ENCODE measurements at regions not wholly inside any gene's neighbourhood (a gene's known extent, or its start where the extent isn't known, plus 50 kb on each side); places are given as distances from the start of the nearest gene placed in this dataset.

GRCh38 chr4:83757121-83757621 is 221.3 kb downstream of the GPAT3 start:
- TF ChIP-seq POLR2A (IDR thresholded peaks at IDR 0.05; ENCODE audit: extremely low read depth, insufficient read length) = no peak
- no peak for TF ChIP-seq CTCF (IDR thresholded peaks at IDR 0.05; ENCODE audit: low read depth, low read length)
- no peak for TF ChIP-seq MAX (IDR thresholded peaks at IDR 0.05; ENCODE audit: low read depth, low read length)
- no peak for TF ChIP-seq MYC (IDR thresholded peaks at IDR 0.05; ENCODE audit: low read depth, low read length)
- no peak overlapping the region for H3K4me3 ChIP-seq (ENCODE audit: low read depth, low read length)
- DNase-seq (ENCODE audit: low read depth) = no peak

GRCh38 chr4:83753260-83753659 is 217.4 kb downstream of the GPAT3 start:
- no peak overlapping the region for H3K4me3 ChIP-seq (ENCODE audit: low read depth, low read length)
- no peak for DNase-seq (ENCODE audit: low read depth)
- no peak for TF ChIP-seq MAX (IDR thresholded peaks at IDR 0.05; ENCODE audit: low read depth, low read length)
- no peak for TF ChIP-seq CTCF (IDR thresholded peaks at IDR 0.05; ENCODE audit: low read depth, low read length)
- no peak for TF ChIP-seq POLR2A (IDR thresholded peaks at IDR 0.05; ENCODE audit: extremely low read depth, insufficient read length)
- no peak for TF ChIP-seq MYC (IDR thresholded peaks at IDR 0.05; ENCODE audit: low read depth, low read length)

- TF ChIP-seq POLR2A (IDR thresholded peaks at IDR 0.05; ENCODE audit: extremely low read depth, insufficient read length) = no peak
- TF ChIP-seq MYC (IDR thresholded peaks at IDR 0.05; ENCODE audit: low read depth, low read length) = no peak
- DNase-seq (ENCODE audit: low read depth) = no peak
- no peak overlapping the region for H3K4me3 ChIP-seq (ENCODE audit: low read depth, low read length)
Observed at GRCh38 chr4:83751336-83751949, 215.5 kb downstream of the GPAT3 start.

GRCh38 chr4:83748711-83749110 is 212.8 kb downstream of the GPAT3 start:
- DNase-seq (ENCODE audit: low read depth) = no peak
- TF ChIP-seq MYC (IDR thresholded peaks at IDR 0.05; ENCODE audit: low read depth, low read length) (no peak), CTCF (IDR thresholded peaks at IDR 0.05; ENCODE audit: low read depth, low read length) (no peak), POLR2A (IDR thresholded peaks at IDR 0.05; ENCODE audit: extremely low read depth, insufficient read length) (no peak), MAX (IDR thresholded peaks at IDR 0.05; ENCODE audit: low read depth, low read length) (no peak)

GRCh38 chr4:83738895-83739294 is 203.0 kb downstream of the GPAT3 start:
- DNase-seq (ENCODE audit: low read depth) = no peak
- TF ChIP-seq CTCF (IDR thresholded peaks at IDR 0.05; ENCODE audit: low read depth, low read length) = no peak
- no peak for TF ChIP-seq POLR2A (IDR thresholded peaks at IDR 0.05; ENCODE audit: extremely low read depth, insufficient read length)

More at GRCh38 chr4:83748711-83749110, 212.8 kb downstream of the GPAT3 start:
- no peak overlapping the region for H3K4me3 ChIP-seq (ENCODE audit: low read depth, low read length)

GRCh38 chr4:83734576-83734975 is 198.7 kb downstream of the GPAT3 start:
- DNase-seq (ENCODE audit: low read depth) = no peak
- H3K4me3 ChIP-seq (ENCODE audit: low read depth, low read length) = no peak overlapping the region
- TF ChIP-seq CTCF (IDR thresholded peaks at IDR 0.05; ENCODE audit: low read depth, low read length) = no peak

More at GRCh38 chr4:83738895-83739294, 203.0 kb downstream of the GPAT3 start:
- no peak overlapping the region for H3K4me3 ChIP-seq (ENCODE audit: low read depth, low read length)
